Posterior vena cava (tissue), 2 donors: ENCODE measurements at regions not wholly inside any gene's neighbourhood (a gene's known extent, or its start where the extent isn't known, plus 50 kb on each side); places are given as distances from the start of the nearest gene placed in this dataset.

Experiments used
- DNase-seq: peaks from one replicate; pipeline ENCODE4 v3.0.0-alpha.2; 2020; ENCODE audit warnings: low spot score
- intact Hi-C, 2 donors: fragments of 100-400 bp; cut with DNase I; formaldehyde crosslinking; loops; one replicate each; pipeline versions ENCODE4 v1.14.1 to v1.14.2; 2022 to 2023
- donor health status: DM: yes; HTN: yes; CAD: no.
- donor health status: DM: yes; HTN: yes; CAD: no.

DNA sequence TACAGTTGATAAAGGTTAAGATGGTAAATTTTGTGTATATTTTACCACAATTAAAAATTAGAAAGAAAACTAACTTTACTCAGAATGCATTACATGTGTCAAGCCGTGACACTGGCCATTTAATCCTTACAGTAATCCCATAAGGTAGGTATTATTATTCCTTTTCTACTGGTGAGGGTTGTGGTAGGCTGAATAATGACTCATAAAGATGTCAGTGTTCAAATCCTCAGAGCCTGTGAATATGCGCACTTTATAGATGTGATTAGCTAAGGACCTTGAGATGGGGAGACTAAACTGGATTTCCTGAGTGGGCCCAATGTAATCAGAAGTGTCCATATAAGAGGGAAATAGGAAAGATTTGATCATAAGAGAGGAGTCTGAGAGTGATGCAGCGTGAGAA, 288.1 kb downstream of the TMEM167A start:
- no peak for DNase-seq
- intact Hi-C loops, result no loop called here

DNA sequence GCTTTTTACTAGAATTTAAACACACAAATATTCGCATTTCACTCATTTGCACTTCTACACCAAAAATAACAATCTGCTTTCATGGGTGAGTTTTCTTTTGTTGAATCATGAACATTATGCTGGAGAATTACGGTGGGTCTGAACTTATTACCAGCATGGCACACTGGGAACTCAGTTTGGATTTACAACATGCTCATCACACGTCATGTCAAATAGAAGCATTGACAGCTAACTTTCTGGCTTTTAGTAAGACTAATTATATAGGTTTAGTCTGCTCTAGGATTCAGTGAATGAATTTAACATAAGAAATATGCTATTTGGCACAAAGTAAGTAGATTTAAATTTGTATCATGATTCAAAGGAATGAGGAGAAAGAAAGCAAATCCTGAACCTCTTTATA, 290.4 kb downstream of the TMEM167A start:
- intact Hi-C loops, result no loop called here

DNA sequence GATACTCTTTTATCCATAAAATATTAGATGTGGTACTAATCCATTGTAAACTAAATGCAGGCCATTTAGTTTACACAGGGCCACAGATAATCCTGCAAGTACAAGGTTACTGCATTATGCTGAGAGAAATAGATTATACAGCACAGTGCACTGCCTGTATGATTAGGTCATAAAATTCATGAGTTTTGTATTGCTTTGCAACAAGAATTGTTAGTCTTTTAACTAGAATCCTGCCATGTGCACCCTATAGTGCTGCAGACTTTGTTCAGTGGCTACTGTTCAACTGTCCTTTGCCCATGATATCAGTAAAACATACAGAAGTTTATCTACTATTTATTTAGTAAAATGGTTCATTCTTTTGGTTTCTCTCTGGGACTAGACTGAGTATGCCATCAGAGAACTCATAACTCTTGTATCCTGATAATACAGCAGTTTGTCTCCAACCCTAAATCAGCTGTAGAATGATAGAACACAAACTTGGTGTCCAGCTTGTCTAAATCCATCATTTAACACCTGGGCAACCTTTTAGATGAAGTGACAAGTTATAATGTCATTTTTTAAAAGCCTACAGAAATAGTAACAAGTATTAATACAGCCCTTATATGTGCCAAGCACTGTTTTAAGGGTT, 291.2 kb downstream of the TMEM167A start:
- intact Hi-C loops, result no loop called here
- no peak for DNase-seq

More for the DNA sequence above, 290.4 kb downstream of the TMEM167A start:
- DNase-seq, result no peak

DNA sequence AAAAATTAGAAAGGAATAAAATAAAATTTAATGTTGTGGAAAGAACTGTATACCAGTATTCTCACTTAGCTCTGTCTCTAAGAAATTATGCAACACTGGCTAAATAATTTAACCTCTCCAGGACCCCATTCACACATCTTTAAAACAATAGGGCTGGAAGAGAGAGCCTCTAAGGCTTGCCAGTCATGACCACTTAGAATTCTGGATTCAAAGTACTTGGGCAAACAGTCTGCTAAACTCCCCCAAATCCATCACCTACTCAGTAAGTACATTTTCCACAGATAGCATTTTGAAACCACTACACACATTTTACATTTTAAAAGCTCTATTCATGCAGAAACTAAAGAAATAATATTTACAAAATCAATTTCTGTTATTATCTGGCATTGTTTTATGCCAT, 291.7 kb downstream of the TMEM167A start:
- intact Hi-C loops, result no loop called here
- DNase-seq, result no peak

DNA sequence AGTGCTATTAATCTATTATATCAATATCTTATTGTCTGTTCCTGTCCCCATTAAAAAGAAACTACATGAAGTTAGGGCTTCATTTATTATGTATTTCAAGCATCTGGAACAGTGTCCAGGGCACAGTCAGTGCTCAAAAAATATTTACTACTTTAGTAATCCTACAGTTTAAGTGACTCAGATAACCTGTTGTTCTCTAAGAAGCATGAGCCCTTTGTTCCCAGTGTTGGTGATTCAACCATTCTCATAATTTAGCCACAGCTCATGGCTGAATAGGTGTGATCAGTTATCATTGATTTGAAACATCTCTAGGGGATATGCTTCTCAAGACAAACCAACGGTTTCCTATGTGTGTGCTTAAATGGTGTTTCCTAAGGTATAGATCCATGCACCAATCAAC, 292.7 kb downstream of the TMEM167A start:
- no peak for DNase-seq
- intact Hi-C loops, result loop anchor here in 1 of 2 donors (1.0 kb wide), 1 partner anchor 8 kb away; no protein-coding TSS in a partner anchor

DNA sequence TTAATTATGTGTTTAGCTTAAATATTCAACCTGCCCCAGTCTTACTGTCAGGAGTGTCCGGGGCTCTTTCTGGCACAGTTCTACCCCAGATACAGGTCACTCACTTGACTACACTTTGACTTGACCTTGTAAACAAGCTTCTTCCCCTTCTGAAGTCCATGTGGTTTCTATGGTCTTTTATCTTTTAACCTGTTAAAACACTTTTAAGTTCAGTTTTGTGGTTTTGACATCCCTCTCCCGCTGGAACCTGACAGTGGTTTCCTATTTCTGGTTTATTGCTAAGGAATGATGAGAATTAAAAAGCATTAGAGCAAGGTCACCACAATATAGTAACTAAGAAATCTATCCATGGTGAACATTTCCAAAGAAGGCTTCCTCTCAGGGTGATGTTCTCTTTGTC, 300.1 kb downstream of the TMEM167A start:
- intact Hi-C loops, result no loop called here
- DNase-seq, result no peak

DNA sequence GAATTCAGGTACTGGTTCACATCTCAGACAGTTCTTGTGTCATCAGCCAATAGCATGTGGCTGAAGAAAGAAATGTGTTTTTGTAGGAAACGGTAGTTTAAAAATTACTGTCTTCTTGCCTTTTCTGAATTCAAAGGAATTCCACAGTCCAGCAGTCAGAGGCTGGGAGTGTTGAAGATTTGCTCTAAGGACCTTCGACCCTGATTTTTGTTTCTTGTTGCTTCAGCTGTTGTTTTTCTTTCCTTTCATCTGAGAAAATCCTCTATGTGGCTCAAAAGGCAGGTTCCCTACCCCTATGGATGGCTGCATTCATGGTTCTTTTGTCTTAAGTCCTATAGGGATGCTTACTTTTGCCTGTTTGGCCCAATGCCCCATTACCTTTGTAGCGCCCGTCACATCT, 304.9 kb downstream of the TMEM167A start:
- no peak for DNase-seq
- intact Hi-C loops, result no loop called here

DNA sequence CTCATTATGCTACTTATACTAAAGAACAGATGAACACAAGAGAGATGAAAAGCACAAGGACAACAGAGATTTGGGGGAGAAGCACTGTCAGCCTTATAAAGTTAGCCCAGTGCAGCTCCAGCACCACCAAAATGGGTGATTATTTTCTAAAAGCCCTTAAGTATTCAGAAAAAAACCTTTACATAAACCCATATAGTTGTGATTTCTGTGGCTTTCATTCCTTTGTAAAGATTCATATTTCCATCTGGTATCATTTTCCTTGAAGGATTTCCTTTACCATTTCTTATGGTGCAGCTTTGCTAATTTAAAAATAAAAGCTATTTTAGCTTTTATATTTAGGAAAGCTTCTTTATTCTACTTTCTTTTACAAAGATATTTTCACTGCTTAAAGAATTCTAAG, 311.0 kb downstream of the TMEM167A start:
- intact Hi-C loops, result no loop called here
- no peak for DNase-seq

DNA sequence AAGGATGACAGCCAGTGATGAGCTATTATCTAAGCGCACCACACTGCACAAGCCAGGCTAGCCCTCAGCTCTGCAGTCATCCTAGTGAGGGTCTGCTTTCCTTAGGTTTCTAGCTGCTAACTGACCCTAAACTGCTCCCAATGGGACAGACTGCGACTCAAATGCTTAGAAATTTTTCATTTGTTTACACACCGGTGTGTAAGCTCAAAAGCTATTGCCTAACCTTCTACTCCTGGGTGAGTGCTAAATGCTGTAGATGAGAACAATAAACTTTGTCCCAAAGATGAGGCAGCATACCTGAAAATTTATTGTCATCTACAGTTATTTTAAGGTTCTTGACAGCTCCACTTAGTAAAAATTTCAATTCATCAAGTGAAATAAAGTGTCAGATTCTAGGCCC, 311.4 kb downstream of the TMEM167A start:
- intact Hi-C loops, result no loop called here
- no peak for DNase-seq

DNA sequence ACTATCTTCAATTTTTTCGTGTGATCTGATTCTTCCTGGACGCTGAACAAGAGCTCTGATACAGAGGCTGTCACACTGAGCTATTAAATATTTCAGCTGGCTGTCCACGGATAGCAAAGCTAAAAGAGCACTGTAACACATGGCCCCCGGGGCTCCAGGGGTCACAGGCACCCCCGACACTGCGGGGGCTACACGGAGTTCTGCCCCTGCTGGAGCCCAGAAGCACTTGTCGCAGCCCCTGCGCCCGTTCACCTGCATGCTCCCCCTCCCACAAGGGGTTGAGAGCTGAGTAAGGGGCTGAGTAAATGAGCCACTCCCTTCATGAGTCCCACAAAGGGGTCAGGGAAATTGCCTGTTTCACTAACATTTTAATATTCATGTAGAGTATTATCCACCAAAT, 316.3 kb downstream of the TMEM167A start:
- no peak for DNase-seq
- intact Hi-C loops, result no loop called here

DNA sequence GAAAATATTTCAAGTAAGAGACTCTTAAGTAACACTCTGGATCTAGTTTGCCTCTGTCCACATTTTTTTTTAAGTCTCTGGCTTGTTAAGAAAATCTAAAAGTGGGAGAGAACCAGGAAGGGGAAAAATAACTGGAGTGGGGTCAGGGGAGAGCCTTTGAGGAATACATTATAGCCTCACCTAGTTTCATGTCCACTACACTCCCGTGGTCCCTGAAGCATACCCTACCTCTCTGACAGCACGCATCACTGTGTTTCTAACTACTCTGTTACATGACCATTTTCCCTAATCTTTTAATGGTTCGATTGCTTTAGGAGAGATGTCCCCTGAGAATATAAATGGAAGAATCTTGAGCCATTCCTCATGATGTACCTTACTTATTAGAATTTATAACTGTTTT, 318.3 kb downstream of the TMEM167A start:
- no peak for DNase-seq
- intact Hi-C loops, result no loop called here

DNA sequence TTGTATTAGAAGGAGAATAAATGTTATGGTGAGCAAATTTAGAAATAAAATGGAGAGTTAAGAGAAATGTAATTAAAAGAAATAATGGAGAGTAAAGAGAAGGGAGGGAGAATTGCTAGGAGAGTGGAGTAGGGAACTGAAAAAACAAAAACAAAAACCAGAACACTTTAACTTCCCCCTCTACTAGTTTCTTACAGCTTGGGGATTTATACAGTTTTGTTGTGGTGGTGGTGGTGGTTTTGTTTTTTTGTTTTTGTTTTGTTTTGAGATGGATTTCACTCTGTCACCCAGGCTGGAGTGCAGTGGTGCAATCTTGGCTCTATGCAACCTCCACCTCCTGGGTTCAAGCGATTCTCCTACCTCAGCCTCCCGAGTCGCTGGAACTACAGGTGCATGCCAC, 322.4 kb downstream of the TMEM167A start:
- intact Hi-C loops, result no loop called here
- no peak for DNase-seq

DNA sequence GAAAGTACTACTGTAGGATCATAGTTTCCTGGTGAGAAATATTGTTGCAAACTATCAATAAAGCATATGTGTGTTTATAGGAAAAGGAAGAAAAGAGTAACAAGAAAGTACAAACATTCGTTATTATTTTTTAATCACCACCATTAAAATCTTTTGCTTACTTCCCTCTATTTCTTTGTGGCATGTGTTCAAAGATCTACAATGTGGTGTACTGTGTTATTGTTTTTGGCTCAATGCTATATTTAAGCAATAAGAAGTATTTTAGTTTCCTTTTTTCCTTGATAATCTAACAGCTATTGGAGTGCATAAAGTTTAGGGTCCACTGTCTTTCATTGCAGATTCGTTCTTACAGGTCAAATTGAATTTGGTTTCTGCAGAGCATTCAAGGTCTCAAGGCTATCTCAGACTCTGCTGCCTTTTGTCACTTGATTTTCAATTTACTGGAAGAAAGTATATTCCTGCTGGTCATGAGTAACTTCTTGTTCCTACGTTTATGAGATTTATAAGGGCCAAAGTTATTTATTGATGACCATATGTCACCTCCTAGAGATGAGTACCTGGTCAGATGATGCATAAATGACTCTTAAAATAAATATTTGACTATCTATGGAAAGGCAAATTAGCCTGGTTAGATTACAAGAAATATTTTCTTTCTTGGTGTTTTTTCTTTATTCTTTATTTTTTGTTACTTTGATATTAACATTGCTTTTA, 323.0 kb downstream of the TMEM167A start:
- intact Hi-C loops, result no loop called here
- no peak for DNase-seq

DNA sequence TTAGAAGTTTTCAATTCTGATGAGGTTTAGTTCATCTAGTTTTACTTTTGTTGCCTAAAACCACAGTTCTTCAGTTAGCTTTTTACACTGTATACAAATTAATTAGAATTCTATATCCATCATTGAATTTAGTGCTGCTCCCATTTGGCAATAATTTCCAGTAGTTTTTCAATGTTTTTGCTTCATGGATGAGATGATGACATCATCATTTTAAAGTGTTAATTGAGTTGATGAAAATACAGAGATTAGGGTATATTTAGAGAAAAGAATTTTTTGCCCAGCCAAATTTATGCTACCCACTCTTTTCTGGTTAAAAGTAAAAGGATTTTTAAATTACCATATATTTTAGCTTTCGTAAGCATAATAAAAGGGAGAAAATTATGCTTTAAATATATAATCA, 323.8 kb downstream of the TMEM167A start:
- DNase-seq, result no peak
- intact Hi-C loops, result no loop called here

DNA sequence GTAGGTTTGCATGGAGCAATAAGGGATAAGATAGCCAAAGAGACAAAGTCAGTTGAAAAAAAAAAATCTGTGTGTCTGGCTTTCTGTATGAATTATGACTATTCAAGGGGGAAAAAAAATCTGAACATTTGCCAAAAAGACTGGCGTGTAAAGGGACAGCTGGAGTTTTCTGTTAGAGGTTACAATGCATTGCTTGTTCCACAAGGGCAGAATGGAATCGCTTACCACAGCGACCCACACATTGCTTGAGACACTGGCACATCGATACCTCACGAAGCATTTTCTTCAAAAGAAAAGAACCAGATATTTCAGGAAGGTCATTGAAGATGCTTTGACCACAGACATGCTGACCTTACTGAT, 327.8 kb downstream of the TMEM167A start:
- DNase-seq, result no peak
- intact Hi-C loops, result no loop called here

DNA sequence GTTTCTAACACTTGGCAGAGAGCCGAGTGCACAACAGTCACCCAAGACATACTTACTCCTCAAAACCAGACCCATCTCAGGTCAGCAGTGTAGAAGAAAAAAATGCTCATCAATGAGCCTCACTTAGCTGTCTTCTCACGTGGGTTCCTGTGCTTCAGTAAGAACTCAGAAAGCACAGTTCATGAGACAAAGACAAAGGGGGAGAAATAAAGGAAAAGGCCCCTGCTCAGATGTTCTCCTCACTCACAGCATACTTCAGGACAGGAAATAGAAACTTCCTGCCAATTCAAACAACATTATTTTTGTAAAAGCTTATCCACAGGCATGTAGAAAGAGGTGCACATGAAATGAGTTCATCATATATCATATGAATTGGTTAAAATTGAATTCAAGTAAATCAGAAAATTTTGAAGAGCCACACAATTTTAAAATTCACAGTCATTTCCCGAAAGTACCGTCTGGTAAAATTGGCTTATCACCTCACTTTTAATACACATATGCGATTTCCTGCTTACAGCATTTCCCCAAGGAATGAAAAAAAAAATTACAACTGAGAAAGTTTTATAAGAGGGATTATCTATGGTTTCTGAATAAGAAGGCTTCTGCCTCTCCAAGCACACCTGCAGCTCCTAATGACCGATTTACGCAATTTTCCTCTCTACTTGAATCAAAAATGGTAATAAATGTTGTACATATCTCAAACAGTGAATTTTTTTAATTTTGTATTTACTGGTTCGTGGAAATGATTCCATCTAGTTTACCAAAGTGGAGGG, 328.3 kb downstream of the TMEM167A start:
- no peak for DNase-seq
- intact Hi-C loops, result no loop called here

DNA sequence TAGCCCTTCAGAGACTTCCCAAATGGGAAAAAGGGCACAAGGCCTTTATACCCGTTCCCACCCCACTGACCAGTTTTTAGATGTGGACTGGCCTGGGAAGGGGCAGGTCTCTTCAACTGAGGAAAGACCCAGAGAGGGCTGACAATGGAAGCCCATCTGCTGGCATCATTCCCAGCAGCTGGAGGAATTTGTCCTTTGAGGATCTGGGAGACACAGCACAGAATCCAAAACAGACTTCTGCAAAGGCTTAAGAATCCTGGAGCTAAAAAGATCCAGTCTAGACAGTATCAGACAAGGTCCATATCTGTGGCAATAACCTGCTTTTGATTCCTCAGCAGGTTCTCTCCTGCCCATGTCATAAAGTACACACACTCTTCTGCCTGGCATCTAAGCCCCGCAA, 329.2 kb downstream of the TMEM167A start:
- intact Hi-C loops, result no loop called here
- no peak for DNase-seq

DNA sequence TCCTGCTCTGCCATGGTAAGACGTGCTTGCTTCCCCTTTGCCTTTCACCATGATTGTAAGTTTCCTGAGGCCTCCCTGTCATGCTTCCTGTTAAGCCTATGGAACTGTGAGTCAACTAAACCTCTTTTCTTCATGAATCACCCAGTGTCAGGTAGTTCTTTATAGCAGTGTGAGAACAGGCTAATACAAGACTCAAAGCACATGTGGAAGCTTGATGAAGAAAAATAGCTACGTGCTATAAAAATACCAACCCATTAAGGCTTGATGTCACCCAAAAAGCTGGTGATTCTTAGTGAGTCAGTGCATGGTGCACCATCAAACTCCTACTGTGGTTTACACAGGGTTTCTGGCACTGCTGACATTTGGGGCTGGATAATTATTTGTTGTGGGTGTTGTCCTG, 332.2 kb downstream of the TMEM167A start:
- DNase-seq, result no peak
- intact Hi-C loops, result no loop called here

DNA sequence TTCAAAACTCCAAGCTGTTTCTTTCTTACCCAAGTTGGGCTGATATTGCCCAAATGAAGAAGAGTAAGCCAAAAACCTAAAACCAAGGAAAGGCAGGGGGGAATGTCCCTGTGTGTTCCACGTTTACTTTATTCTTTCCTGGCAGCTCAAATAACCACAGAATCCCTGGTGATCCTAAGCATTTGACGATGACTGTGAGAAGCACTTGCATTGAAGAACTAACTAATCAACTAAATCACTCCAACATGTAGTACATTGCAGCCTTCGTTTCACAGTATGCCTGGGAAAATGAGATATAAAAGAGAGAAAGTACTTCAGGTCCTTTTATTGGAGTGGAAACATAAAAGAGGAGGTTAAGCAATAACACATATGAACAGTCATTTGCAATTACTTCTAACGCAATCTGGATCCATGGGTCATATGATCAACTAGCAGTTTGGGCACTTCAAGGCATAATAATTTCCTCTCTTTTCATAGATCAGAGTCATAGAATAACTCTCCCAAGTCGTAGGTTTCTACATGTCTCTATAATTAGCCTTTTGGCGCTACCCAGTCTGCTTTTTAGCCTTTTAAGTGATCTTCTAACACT, 338.4 kb downstream of the TMEM167A start:
- intact Hi-C loops, result no loop called here
- no peak for DNase-seq

DNA sequence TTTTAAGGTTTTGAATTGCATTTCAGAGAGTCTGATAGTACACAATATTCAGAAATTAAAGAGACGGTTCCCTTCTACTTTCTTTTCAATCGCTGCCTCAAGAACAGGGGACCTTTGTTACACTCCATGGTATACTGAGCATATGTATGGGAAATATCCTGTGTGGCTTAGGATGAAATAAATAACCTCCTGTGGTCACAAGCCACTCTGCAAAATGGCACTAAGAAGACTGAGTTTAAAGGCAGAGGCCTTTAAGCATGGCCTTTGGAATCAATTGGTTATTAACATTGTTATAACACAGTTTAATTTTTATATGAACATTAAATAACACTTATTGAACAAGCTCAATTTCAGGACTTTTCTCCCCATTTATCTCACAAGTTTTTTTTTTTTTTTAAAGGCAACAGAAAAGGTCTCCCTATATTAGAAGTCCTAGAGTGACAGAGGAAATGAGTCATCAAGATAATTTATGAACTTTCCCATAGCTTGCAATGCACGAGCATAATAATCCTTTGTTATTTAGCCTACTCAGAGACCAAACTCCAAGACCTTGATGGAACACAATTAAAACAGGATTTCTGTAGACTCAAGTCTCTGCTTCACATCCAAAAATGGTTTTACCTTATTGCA, 341.9 kb downstream of the TMEM167A start:
- no peak for DNase-seq
- intact Hi-C loops, result no loop called here
